Neural crest cell (in vitro differentiated cells): ENCODE measurements at regions not wholly inside any gene's neighbourhood (a gene's known extent, or its start where the extent isn't known, plus 50 kb on each side); places are given as distances from the start of the nearest gene placed in this dataset.

Source experiments
- DNase-seq: peaks from one replicate; pipeline ENCODE4 v3.0.0; 2021; ENCODE audit warnings: low read depth, mixed read lengths, low spot score
- H3K27ac Mint-ChIP-seq: one replicate; pipeline ENCODE4 v1.8.0; 2021; ENCODE audit warnings: mild to moderate bottlenecking, mixed read lengths; ENCODE audit not compliant: unreplicated experiment
- H3K27me3 Mint-ChIP-seq: 2 replicates; pipeline ENCODE4 v1.8.0; 2021; ENCODE audit warnings: low read depth, mild to moderate bottlenecking, mixed read lengths
- H3K36me3 Mint-ChIP-seq: 2 replicates; pipeline ENCODE4 v1.8.0; 2021; ENCODE audit warnings: low read depth, mild to moderate bottlenecking, mixed read lengths
- H3K4me1 Mint-ChIP-seq: 2 replicates; pipeline ENCODE4 v1.8.0; 2021; ENCODE audit warnings: mixed read lengths
- H3K4me3 Mint-ChIP-seq: one replicate; pipeline ENCODE4 v1.8.0; 2021; ENCODE audit warnings: mild to moderate bottlenecking, mixed read lengths
- H3K9me3 Mint-ChIP-seq: 2 replicates; pipeline ENCODE4 v1.8.0; 2021; ENCODE audit warnings: mixed read lengths
- CTCF ChIP-seq: fragments of 200-600 bp; sonication (generic); conservative IDR thresholded peaks from 2 replicates; pipeline ENCODE4 v1.5.0; 2021; ENCODE audit warnings: antibody characterized with exemption, mild to moderate bottlenecking

- Mint-ChIP-seq H3K4me3 (no peak overlapping the region), H3K36me3 (no peaks in the 10 kb centered on the region), H3K4me1 (no peaks in the 10 kb centered on the region), H3K27ac (no peak overlapping the region), H3K9me3 (no peaks in the 10 kb centered on the region), H3K27me3 (no peaks in the 10 kb centered on the region)
- DNase-seq, result no peak
- no peak for TF ChIP-seq CTCF
Observed at GRCh38 chr18:22296304-22296703, 121.4 kb downstream of the CTAGE1 start.

GRCh38 chr18:22293417-22293816 is 124.0 kb downstream of the GATA6 start:
- Mint-ChIP-seq H3K4me3 (no peak overlapping the region), H3K4me1 (no peaks in the 10 kb centered on the region), H3K27me3 (no peaks in the 10 kb centered on the region), H3K27ac (no peak overlapping the region), H3K9me3 (no peaks in the 10 kb centered on the region), H3K36me3 (no peaks in the 10 kb centered on the region)
- DNase-seq, result no peak
- TF ChIP-seq CTCF, result no peak

- no peaks in the 10 kb centered on the region for H3K36me3 Mint-ChIP-seq
- no peak for DNase-seq
- no peak for TF ChIP-seq CTCF
- no peak overlapping the region for H3K27ac Mint-ChIP-seq
- H3K4me1 Mint-ChIP-seq, result no peaks in the 10 kb centered on the region
- H3K9me3 Mint-ChIP-seq, result no peaks in the 10 kb centered on the region
- H3K27me3 Mint-ChIP-seq, result no peaks in the 10 kb centered on the region
- H3K4me3 Mint-ChIP-seq, result no peak overlapping the region
Observed at GRCh38 chr18:22290004-22290403, 120.6 kb downstream of the GATA6 start.

GRCh38 chr18:22286585-22286984 is 117.2 kb downstream of the GATA6 start:
- no peak for TF ChIP-seq CTCF
- peaks cover 10% of the 10 kb centered on the region for H3K4me1 Mint-ChIP-seq
- H3K36me3 Mint-ChIP-seq, result no peaks in the 10 kb centered on the region
- H3K9me3 Mint-ChIP-seq, result peaks cover 2% of the 10 kb centered on the region
- no peak for DNase-seq
- no peak overlapping the region for H3K27ac Mint-ChIP-seq
- H3K4me3 Mint-ChIP-seq, result no peak overlapping the region
- H3K27me3 Mint-ChIP-seq, result no peaks in the 10 kb centered on the region

- Mint-ChIP-seq H3K9me3 (peaks cover 2% of the 10 kb centered on the region), H3K36me3 (no peaks in the 10 kb centered on the region), H3K27me3 (no peaks in the 10 kb centered on the region), H3K4me1 (peaks cover 10% of the 10 kb centered on the region), H3K27ac (no peak overlapping the region), H3K4me3 (no peak overlapping the region)
- no peak for TF ChIP-seq CTCF
- DNase-seq, result no peak
Observed at GRCh38 chr18:22285361-22286140, 116.2 kb downstream of the GATA6 start.
